Thyroid gland (tissue), 4 donors: ENCODE measurements at regions not wholly inside any gene's neighbourhood (a gene's known extent, or its start where the extent isn't known, plus 50 kb on each side); places are given as distances from the start of the nearest gene placed in this dataset.

ENCODE experiments used
- POLR2A ChIP-seq, 2 donors: fragments of 450-650 bp; IDR thresholded peaks; one replicate each; pipeline ENCODE4 v1.6.1; 2017; ENCODE audit warnings: antibody characterized with exemption in 2 of 2, mild to moderate bottlenecking in 2 of 2, moderate library complexity in 1 of 2
- TF ChIP-seq, protein P1 (sequence below), 6 experiments: fragments of 200-600 bp in 3 of 6; fragments of 450-650 bp in 3 of 6; sonication (generic) in 3 of 6; IDR thresholded peaks; one replicate each; pipeline ENCODE4 v1.5.1; 2016 to 2019; ENCODE audit warnings: antibody characterized with exemption in 6 of 6, mild to moderate bottlenecking in 2 of 6, inconsistent platforms in 1 of 6, moderate library complexity in 1 of 6

DNA sequence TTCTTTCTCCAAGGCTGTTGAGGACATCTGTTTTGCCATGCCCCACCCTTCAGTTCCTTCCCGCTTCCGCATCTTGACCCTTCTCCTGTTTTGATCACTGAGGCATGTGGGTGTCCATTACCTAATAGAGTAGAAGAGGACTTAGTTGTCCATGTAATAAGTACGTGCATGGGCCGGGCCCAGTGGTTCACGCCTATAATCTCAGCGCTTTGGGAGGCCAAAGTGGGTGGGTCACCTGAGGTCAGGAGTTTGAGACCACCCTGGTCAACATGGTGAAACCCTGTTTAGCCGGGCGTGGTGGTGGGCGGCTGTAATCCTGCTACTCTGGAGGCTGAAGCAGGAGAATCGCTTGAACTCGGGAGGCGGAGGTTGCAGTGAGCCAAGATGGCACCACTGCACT lies 637.8 kb upstream of the EEF2KMT start:
- no peak for TF ChIP-seq POLR2A (IDR thresholded peaks at IDR 0.05)
- TF ChIP-seq, protein P1, sequence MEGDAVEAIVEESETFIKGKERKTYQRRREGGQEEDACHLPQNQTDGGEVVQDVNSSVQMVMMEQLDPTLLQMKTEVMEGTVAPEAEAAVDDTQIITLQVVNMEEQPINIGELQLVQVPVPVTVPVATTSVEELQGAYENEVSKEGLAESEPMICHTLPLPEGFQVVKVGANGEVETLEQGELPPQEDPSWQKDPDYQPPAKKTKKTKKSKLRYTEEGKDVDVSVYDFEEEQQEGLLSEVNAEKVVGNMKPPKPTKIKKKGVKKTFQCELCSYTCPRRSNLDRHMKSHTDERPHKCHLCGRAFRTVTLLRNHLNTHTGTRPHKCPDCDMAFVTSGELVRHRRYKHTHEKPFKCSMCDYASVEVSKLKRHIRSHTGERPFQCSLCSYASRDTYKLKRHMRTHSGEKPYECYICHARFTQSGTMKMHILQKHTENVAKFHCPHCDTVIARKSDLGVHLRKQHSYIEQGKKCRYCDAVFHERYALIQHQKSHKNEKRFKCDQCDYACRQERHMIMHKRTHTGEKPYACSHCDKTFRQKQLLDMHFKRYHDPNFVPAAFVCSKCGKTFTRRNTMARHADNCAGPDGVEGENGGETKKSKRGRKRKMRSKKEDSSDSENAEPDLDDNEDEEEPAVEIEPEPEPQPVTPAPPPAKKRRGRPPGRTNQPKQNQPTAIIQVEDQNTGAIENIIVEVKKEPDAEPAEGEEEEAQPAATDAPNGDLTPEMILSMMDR (IDR thresholded peaks at IDR 0.05): no peak
